ENCODE measurements at regions not wholly inside any gene's neighbourhood (a gene's known extent, or its start where the extent isn't known, plus 50 kb on each side); places are given as distances from the start of the nearest gene placed in this dataset.

- H3K27me3 ChIP-seq (replicated peaks), result no peaks in the 10 kb centered on the region
- H3K4me1 ChIP-seq (replicated peaks), result no peaks in the 10 kb centered on the region
- no peak overlapping the region for H3K27ac ChIP-seq
- no peak for DNase-seq (ENCODE audit: low read depth in 1 of 2, low spot score in 2 of 2)
- no peaks in the 10 kb centered on the region for H3K9me3 ChIP-seq (replicated peaks)
- H3K36me3 ChIP-seq, result no peaks in the 10 kb centered on the region
- no peak overlapping the region for H3K4me3 ChIP-seq
Measured at GRCh38 chr3:110731148-110731547, 340.5 kb upstream of the NECTIN3 start.

DNA sequence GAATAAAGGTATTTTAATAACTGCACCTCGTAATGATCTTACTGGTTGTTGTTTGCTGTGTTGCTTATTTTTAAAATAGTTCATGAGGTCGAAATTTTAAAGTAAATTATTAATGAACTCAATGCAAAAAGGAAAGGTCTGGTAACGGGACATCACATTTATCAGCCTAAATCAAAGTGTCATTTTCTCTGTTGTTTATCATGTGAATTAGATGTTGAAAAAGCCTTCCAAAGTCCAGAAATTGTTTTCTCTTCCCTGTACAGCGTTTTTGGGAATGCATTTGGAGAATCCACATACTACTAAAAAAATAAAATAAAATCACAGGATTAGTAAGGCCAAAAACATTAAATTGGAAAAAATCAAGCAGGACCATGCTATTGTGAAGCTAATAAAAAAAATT, 339.2 kb upstream of the NECTIN3 start:
- no peak overlapping the region for H3K4me3 ChIP-seq
- H3K36me3 ChIP-seq, result no peaks in the 10 kb centered on the region
- H3K27ac ChIP-seq, result no peak overlapping the region
- H3K9me3 ChIP-seq (replicated peaks), result no peaks in the 10 kb centered on the region
- no peak for DNase-seq (ENCODE audit: low read depth in 1 of 2, low spot score in 2 of 2)
- no peaks in the 10 kb centered on the region for H3K4me1 ChIP-seq (replicated peaks)
- H3K27me3 ChIP-seq (replicated peaks), result no peaks in the 10 kb centered on the region

GRCh38 chr3:110733045-110733444, 338.6 kb upstream of the NECTIN3 start:
- Histone ChIP-seq H3K27ac (no peak overlapping the region), H3K36me3 (no peaks in the 10 kb centered on the region), H3K9me3 (replicated peaks) (no peaks in the 10 kb centered on the region), H3K4me1 (replicated peaks) (no peaks in the 10 kb centered on the region), H3K27me3 (replicated peaks) (no peaks in the 10 kb centered on the region), H3K4me3 (no peak overlapping the region)
- DNase-seq (ENCODE audit: low read depth in 1 of 2, low spot score in 2 of 2), result no peak

- H3K9me3 ChIP-seq (replicated peaks), result no peaks in the 10 kb centered on the region
- no peak overlapping the region for H3K4me3 ChIP-seq
- H3K4me1 ChIP-seq (replicated peaks), result no peaks in the 10 kb centered on the region
- no peak for DNase-seq (ENCODE audit: low read depth in 1 of 2, low spot score in 2 of 2)
- H3K27ac ChIP-seq, result no peak overlapping the region
- no peaks in the 10 kb centered on the region for H3K27me3 ChIP-seq (replicated peaks)
- no peaks in the 10 kb centered on the region for H3K36me3 ChIP-seq
Measured at GRCh38 chr3:110734524-110734923, 337.1 kb upstream of the NECTIN3 start.

GRCh38 chr3:110736332-110736731, 335.3 kb upstream of the NECTIN3 start:
- no peak for DNase-seq (ENCODE audit: low read depth in 1 of 2, low spot score in 2 of 2)
- H3K4me3 ChIP-seq, result no peak overlapping the region
- H3K27ac ChIP-seq, result no peak overlapping the region
- H3K36me3 ChIP-seq, result no peaks in the 10 kb centered on the region
- no peaks in the 10 kb centered on the region for H3K27me3 ChIP-seq (replicated peaks)
- no peaks in the 10 kb centered on the region for H3K4me1 ChIP-seq (replicated peaks)
- H3K9me3 ChIP-seq (replicated peaks), result no peaks in the 10 kb centered on the region

GRCh38 chr3:110738531-110738930, 333.1 kb upstream of the NECTIN3 start:
- H3K4me1 ChIP-seq (replicated peaks), result no peaks in the 10 kb centered on the region
- H3K36me3 ChIP-seq, result no peaks in the 10 kb centered on the region
- no peak overlapping the region for H3K27ac ChIP-seq
- no peaks in the 10 kb centered on the region for H3K9me3 ChIP-seq (replicated peaks)
- no peak for DNase-seq (ENCODE audit: low read depth in 1 of 2, low spot score in 2 of 2)
- H3K4me3 ChIP-seq, result no peak overlapping the region
- H3K27me3 ChIP-seq (replicated peaks), result no peaks in the 10 kb centered on the region

DNA sequence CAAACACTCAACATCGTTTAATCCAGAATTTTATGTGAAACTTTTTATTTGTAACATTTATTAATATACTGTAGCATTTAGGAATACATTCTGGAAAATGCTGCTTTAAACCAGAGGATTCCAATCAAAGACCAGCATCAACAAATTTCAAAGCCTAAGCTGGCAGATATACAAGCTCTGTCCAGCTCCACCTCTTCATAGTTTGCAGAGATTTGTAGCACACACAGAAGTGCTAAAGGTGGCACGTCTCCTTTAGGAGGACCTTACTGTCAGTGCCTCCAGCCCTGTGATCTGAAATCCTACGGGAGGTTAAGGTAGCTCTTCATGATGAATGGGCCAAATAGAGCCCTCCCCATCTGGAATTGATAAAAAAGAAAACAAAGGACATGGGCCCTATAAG, 329.7 kb upstream of the NECTIN3 start:
- no peaks in the 10 kb centered on the region for H3K36me3 ChIP-seq
- H3K27ac ChIP-seq, result no peak overlapping the region
- no peak for DNase-seq (ENCODE audit: low read depth in 1 of 2, low spot score in 2 of 2)
- H3K4me1 ChIP-seq (replicated peaks), result no peaks in the 10 kb centered on the region
- H3K9me3 ChIP-seq (replicated peaks), result no peaks in the 10 kb centered on the region
- no peaks in the 10 kb centered on the region for H3K27me3 ChIP-seq (replicated peaks)
- no peak overlapping the region for H3K4me3 ChIP-seq

GRCh38 chr3:110743202-110743601, 328.4 kb upstream of the NECTIN3 start:
- no peak for DNase-seq (ENCODE audit: low read depth in 1 of 2, low spot score in 2 of 2)
- H3K4me3 ChIP-seq, result no peak overlapping the region
- no peaks in the 10 kb centered on the region for H3K4me1 ChIP-seq (replicated peaks)
- H3K27me3 ChIP-seq (replicated peaks), result no peaks in the 10 kb centered on the region
- no peaks in the 10 kb centered on the region for H3K9me3 ChIP-seq (replicated peaks)
- H3K27ac ChIP-seq, result no peak overlapping the region
- no peaks in the 10 kb centered on the region for H3K36me3 ChIP-seq

- H3K36me3 ChIP-seq, result no peaks in the 10 kb centered on the region
- no peak overlapping the region for H3K27ac ChIP-seq
- no peaks in the 10 kb centered on the region for H3K9me3 ChIP-seq (replicated peaks)
- H3K4me1 ChIP-seq (replicated peaks), result no peaks in the 10 kb centered on the region
- no peaks in the 10 kb centered on the region for H3K27me3 ChIP-seq (replicated peaks)
- H3K4me3 ChIP-seq, result no peak overlapping the region
- DNase-seq (ENCODE audit: low read depth in 1 of 2, low spot score in 2 of 2), result no peak
Measured at GRCh38 chr3:110743984-110744383, 327.6 kb upstream of the NECTIN3 start.

DNA sequence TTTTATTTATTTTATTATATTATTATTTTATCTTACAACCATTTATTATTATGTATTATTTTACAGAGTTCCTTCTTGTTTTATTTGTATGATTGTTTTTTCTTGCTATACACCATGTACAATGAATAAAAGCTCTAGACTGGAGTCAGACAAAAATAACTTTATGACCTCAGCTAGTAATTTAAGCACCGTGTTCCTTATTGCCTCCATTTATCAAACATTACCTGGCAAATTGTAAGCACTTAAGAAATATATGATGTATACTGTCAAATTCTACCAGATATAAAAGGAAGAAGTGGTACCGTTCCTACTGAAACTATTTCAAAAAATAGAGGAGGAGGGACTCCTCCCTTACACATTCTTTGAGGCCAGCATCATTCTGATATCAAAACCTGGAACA, 326.9 kb upstream of the NECTIN3 start:
- Histone ChIP-seq H3K27ac (no peak overlapping the region), H3K27me3 (replicated peaks) (no peaks in the 10 kb centered on the region), H3K36me3 (no peaks in the 10 kb centered on the region), H3K4me1 (replicated peaks) (no peaks in the 10 kb centered on the region), H3K9me3 (replicated peaks) (no peaks in the 10 kb centered on the region), H3K4me3 (no peak overlapping the region)
- no peak for DNase-seq (ENCODE audit: low read depth in 1 of 2, low spot score in 2 of 2)

DNA sequence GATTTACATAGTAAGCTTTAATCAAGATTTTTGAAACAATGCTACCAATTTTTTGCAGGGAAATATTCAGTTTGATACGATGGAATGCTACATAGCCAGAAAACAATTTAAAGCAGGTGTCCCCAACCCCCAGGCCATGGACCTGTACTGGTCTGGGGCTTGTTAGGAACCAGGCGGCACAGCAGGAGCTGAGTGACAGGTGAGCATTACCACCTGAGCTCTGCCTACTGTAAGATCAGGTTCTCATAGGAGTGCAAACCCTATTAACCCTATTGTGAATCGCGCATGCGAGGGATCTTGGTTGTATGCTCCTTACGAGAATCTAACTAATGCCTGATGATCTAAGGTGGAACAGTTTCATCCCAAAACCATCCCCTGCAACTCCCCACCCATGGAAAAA, 322.6 kb upstream of the NECTIN3 start:
- Histone ChIP-seq H3K9me3 (replicated peaks) (no peaks in the 10 kb centered on the region), H3K27me3 (replicated peaks) (no peaks in the 10 kb centered on the region), H3K27ac (no peak overlapping the region), H3K4me3 (no peak overlapping the region), H3K4me1 (replicated peaks) (no peaks in the 10 kb centered on the region), H3K36me3 (no peaks in the 10 kb centered on the region)
- no peak for DNase-seq (ENCODE audit: low read depth in 1 of 2, low spot score in 2 of 2)

GRCh38 chr3:110750201-110750600, 321.4 kb upstream of the NECTIN3 start:
- Histone ChIP-seq H3K4me1 (replicated peaks) (no peaks in the 10 kb centered on the region), H3K27me3 (replicated peaks) (no peaks in the 10 kb centered on the region), H3K9me3 (replicated peaks) (no peaks in the 10 kb centered on the region), H3K27ac (no peak overlapping the region), H3K4me3 (no peak overlapping the region), H3K36me3 (no peaks in the 10 kb centered on the region)
- DNase-seq (ENCODE audit: low read depth in 1 of 2, low spot score in 2 of 2), result no peak

GRCh38 chr3:110752307-110752706, 319.3 kb upstream of the NECTIN3 start:
- Histone ChIP-seq H3K9me3 (replicated peaks) (no peaks in the 10 kb centered on the region), H3K36me3 (no peaks in the 10 kb centered on the region), H3K27me3 (replicated peaks) (no peaks in the 10 kb centered on the region), H3K27ac (no peak overlapping the region), H3K4me1 (replicated peaks) (no peaks in the 10 kb centered on the region), H3K4me3 (no peak overlapping the region)
- no peak for DNase-seq (ENCODE audit: low read depth in 1 of 2, low spot score in 2 of 2)

DNA sequence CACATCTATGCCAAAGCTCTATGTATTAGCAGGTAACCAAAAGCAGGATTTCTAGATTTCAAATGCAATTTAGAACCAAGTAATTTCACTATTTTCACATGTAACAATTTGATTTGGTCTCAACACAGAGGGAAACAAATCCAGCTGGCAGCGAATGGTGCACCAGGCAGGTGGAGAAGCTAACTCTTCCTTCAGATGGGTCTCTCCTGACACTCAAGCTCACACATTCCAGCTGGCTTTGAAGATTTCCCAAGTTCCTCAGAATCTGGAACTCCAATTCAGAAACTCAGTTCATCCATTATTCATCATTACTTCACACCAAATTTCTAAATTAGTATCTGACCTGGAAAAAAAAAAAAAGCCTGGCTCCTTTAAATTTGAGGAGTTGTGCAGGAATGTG, 318.1 kb upstream of the NECTIN3 start:
- Histone ChIP-seq H3K9me3 (replicated peaks) (no peaks in the 10 kb centered on the region), H3K27ac (no peak overlapping the region), H3K27me3 (replicated peaks) (no peaks in the 10 kb centered on the region), H3K36me3 (no peaks in the 10 kb centered on the region), H3K4me1 (replicated peaks) (no peaks in the 10 kb centered on the region), H3K4me3 (no peak overlapping the region)
- DNase-seq (ENCODE audit: low read depth in 1 of 2, low spot score in 2 of 2), result no peak

DNA sequence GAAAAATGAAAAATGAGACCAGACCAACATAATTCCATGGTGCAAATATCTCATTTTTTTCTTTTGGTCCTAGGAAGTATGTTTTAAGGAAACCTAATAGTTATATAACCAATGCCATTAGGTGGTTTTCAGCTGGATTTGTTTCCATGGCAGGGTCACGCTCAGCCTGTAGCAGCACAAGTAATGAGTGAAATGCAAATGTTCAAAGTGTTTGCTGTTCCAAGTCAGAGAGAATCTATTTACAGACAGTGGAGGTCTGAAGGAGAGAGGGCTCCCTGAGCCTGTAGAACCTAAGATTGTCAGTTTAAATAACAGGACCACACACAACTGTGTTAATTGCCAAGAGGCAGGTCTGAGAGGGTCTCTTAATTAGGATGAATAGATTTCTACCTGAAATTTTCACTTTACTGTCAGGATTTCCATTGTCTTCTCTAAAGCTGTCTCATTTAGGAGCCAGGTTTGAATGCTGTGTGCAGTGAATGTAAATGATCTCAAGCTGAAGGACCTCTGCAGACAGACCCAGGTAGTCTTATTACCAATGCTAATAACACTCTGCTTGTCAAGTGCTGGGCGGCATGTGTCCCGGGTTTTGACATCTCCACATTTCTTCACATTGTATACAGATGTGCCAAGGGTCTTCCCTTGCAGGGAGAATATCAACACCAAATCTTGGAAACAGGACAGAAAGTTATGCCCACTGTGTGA, 317.3 kb upstream of the NECTIN3 start:
- Histone ChIP-seq H3K4me3 (no peak overlapping the region), H3K27me3 (replicated peaks) (no peaks in the 10 kb centered on the region), H3K27ac (no peak overlapping the region), H3K4me1 (replicated peaks) (no peaks in the 10 kb centered on the region), H3K9me3 (replicated peaks) (no peaks in the 10 kb centered on the region), H3K36me3 (no peaks in the 10 kb centered on the region)
- no peak for DNase-seq (ENCODE audit: low read depth in 1 of 2, low spot score in 2 of 2)
